Ammon's horn (tissue), 1 donor: ENCODE measurements at regions not wholly inside any gene's neighbourhood (a gene's known extent, or its start where the extent isn't known, plus 50 kb on each side); places are given as distances from the start of the nearest gene placed in this dataset.
"Not testable (repeated sequence)": the region's sequence is repeated elsewhere in the genome, so short reads cannot be mapped to it uniquely, and the experiment has no call there.

Source experiments
- DNase-seq: peaks from one replicate; pipeline ENCODE4 v3.0.0-alpha.2; 2016; ENCODE audit warnings: low spot score

- DNase-seq, result no peak
These were observed 224.2 kb upstream of the IRS2 start for GRCh38 chr13:110010404-110011138.

DNA sequence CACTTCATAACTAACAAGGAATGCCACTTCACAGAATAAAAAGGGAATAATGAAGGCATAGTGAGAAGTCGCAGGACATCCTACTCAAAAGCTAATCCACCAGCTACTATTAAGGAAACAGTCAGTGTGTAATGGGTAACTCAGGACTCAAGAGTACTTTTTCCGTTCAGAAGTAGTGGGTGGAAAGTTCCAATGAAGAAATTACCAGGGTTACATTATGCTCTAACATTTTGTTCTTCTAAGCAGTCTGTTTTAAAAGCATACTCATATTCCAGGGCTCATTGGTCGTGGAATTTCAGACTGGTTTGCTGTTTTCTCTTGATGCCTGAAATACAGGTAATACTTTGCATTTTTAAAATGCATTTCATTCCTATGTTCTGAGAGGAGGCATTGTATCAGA is 222.4 kb upstream of the IRS2 start:
- no peak for DNase-seq

- no peak for DNase-seq
These were observed 219.9 kb upstream of the IRS2 start for GRCh38 chr13:110006304-110006703.

- DNase-seq, result no peak
These were observed 219.2 kb upstream of the IRS2 start for GRCh38 chr13:110005563-110005962.

- DNase-seq, result no peak
These were observed 218.4 kb upstream of the IRS2 start for GRCh38 chr13:110004814-110005213.

GRCh38 chr13:110001670-110002275 is 215.4 kb upstream of the IRS2 start:
- DNase-seq, result no peak

GRCh38 chr13:110000534-110001345 is 214.4 kb upstream of the IRS2 start:
- no peak for DNase-seq

DNA sequence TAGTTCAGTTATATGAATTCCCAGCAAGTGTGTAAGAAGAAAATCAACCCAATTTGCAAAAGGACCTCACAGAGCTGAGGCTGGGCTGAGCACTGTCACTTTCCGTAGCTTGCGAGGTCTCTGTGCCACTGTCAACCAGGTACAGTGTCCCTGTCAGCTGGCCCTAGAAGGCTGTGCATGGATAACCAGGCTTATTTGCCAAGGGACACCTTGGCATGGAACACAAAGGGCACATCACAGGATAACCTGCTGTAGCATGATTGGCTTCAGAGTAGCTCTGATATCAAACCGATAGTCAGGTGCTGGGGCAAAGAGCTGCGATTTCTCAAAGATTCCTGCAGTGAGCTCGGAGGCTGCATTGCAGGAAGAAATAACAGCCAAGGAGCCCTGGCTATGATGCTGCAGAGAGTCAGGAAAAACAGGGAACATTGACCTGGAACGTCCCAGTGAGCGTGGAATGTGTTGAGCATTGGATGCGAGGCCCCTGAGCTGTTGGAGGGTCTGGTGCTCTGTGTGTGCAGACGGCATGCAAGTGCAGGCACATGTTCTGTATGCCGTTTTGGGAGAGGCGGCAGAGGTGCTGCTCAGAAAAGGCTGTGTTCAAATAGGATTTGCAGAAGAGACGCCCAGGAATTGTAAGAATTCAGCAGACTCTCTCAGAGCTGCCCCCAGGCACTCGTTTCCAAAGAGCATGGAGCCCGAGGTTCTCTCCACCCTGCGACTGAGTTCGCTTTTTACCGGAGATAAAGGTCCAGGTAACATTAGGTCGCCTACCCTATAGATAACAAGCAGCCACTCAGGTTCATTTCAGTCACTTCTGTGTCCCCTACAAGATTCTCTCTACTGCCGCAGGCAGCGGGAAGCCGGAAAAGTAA is 213.5 kb upstream of the IRS2 start:
- no peak for DNase-seq

- DNase-seq, result peak; percentile 28
These were observed 212.5 kb upstream of the IRS2 start for GRCh38 chr13:109998684-109999533.

- no peak for DNase-seq
These were observed 211.7 kb upstream of the IRS2 start for GRCh38 chr13:109998037-109998436.

- not testable (repeated sequence) for DNase-seq
These were observed 210.7 kb upstream of the IRS2 start for GRCh38 chr13:109997056-109997595.

DNA sequence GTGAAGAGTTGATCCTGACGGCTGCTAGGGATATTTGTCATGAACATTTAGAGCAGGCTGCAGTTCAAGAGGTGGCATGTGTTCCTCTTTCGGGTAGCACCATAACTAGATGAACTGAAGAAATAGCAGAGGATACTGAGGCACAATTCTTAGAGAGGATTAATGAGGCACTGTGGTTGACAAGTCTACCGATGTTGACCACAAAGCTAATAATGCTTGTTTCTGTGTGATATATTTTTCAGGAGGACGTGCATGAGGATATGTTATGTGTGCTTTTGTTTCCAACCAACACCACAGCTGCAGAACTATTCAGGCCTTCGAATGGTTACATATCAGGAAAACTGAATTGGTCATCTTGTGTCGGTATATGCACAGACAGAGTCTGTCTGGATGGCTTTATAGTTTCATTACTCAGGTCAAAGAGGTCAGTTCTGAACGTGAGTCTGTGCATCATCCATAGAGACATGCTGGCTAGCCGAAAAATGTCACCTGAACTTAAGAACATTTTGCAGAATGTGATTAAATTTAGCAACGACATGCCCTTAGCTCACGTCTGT is 210.1 kb upstream of the IRS2 start:
- DNase-seq, result no peak

DNA sequence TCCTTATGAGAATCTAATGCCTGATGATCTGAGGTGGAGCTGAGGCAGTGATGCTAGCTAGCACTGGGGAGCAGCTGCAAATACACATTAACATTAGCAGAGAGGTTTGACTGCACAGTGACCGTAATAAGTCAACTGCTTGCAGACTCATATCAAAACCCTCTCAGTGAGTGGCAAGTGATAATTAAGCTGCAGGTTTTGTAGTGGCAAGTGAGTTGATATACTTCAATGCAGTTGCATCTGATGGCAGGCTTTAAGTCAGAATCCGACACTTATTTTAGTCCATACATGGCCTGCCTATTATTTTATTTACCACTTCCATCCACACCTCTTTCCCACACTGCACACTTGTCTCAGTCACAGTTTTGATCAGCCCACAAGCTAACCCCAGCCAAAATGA is 209.2 kb upstream of the IRS2 start:
- DNase-seq, result no peak

- DNase-seq, result no peak
These were observed 203.9 kb upstream of the IRS2 start for GRCh38 chr13:109990296-109990695.

GRCh38 chr13:109989686-109990085 is 203.3 kb upstream of the IRS2 start:
- no peak for DNase-seq

GRCh38 chr13:109989155-109989554 is 202.8 kb upstream of the IRS2 start:
- no peak for DNase-seq

DNA sequence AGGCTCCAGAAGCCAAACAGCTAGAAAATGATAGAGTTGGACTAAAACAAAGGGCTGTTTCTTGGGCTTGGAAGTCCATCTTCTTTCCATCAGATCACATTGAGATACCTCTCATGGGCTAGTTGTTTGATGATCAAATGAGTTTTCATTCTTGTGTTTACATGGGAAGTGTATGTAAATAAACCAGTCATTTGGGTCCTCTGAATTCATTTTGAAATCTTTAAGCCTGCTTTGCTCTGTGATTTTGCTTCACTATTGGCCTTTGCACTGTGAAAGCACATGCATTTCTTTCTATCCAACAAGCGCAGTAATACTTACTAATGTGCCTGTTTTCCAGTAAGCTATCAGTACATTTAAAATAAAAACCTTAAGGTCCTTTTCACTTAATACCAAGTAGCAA is 200.5 kb upstream of the IRS2 start:
- DNase-seq, result no peak

DNA sequence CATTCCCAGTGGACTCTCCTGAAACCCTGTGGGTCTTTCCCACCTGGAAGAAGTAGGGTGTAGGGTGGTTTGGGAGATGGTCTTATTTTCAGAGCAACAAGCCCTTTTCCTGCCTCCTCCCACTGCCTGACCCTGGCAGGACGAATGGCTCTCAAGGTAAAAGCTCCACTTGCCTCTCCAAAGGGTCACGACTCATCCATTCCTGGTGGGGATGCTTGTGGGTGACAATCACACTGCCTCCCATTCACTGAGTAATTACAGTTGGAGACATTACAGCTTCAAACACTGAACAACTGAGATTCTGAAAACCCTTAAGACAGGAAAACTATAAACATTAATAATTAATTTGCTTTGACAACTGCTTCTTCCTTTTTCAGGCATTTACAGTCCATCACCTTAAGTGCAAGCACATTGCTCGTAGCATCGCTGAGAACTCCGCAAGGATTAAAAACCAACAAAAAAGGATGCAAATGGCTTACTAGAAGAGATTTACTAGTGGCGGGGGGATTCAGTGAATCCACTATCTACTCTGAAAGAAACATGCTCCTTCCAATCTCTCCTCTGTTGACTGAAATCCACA is 199.6 kb upstream of the IRS2 start:
- no peak for DNase-seq

DNA sequence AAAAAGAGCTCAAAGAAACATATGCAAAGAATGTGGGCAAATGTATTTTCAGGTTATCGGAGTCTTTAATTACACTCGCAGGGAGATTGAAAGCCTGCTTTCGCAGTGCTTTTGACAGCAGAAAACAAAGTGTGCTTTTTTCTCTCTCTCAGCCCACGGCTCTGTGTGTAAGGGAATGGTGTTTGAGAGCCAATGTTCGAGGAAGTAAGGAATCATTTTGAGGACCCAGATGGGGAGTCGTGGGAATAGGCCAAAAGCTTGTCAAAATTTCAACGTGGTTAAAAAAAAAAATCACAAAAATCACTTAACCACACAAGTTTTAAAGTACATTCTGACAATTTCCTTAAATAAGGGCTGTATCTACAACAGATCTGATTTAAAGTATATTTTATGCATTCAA is 197.1 kb upstream of the IRS2 start:
- peak; percentile 38 for DNase-seq

DNA sequence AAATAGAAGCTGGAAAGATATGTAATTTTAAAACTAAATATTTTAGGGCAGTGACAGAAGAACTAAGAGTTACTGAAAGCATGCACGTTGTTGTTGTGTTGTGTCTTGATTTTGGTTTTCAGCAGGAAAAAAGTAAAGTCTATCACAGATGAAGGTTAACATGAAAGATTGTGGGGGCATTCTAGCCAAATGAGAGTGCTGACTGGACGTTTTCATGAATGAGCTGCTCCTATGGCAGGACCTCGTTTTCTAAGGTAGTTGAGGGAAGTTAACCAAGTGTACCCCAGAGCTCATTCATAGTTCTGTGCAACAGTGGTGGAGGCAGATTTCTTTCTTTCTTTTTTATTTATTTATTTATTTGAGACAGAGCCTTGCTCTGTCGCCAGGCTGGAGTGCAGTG is 194.6 kb upstream of the IRS2 start:
- no peak for DNase-seq
